HG03457 (cell line): ENCODE measurements at regions not wholly inside any gene's neighbourhood (a gene's known extent, or its start where the extent isn't known, plus 50 kb on each side); places are given as distances from the start of the nearest gene placed in this dataset.
"Not testable (repeated sequence)": the region's sequence is repeated elsewhere in the genome, so short reads cannot be mapped to it uniquely, and the experiment has no call there.

Experiments
- ATAC-seq: cut with Tn5 transposase; IDR thresholded peaks from one replicate; pipeline ENCODE4 v1.9.1; 2021; ENCODE audit warnings: moderate number of reproducible peaks; ENCODE audit not compliant: unreplicated experiment

DNA sequence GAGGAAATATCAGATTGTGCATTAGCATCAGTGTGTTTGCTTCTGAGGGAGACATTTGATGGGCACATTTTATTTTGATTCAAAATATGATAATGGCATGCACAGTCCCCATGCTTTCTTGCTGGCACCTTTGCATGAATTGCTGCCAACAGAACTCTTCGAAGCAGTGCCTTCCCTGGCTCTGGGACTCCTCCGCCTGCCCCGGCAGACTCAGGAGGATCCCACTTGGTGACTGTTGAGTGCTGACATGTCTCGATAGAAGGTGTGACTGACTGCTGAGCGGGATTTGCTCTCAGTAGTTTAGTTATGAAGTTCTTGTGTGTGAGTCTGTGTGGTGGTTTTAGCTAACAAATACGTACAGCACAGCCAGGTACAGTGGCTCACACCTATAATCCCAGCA is 239.7 kb downstream of the FGF9 start:
- no peak for ATAC-seq

DNA sequence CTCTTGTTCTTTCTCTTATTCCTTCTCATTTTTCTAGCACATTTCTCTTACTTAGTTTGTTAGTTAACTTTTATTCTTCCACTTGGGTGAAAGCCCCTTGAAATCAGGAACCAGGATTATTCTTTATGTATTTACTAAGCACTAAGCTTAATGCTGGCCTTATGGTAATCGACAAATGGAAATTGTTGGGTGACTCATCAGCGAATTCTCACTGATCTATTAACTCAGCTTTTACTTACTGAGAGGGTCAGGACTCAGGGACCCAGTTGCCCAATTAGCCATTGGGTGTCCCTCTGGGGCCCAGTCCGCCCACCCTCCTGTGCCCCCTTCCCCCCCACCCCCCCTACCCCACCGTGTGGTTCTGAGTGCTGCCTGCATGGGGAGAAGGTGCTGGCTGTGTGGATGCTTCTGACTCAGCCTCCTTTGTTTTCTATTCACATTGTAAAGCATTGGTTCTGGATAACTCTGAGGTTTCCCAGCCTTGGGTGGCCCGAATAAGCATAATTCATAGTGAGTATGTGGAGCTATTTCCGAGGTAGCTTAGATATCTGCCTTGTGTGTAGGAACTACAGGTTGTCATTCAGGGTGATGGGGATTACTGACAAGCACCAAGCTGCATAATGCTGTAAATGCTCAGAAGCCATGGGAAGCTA is 240.9 kb downstream of the FGF9 start:
- ATAC-seq, result no peak

DNA sequence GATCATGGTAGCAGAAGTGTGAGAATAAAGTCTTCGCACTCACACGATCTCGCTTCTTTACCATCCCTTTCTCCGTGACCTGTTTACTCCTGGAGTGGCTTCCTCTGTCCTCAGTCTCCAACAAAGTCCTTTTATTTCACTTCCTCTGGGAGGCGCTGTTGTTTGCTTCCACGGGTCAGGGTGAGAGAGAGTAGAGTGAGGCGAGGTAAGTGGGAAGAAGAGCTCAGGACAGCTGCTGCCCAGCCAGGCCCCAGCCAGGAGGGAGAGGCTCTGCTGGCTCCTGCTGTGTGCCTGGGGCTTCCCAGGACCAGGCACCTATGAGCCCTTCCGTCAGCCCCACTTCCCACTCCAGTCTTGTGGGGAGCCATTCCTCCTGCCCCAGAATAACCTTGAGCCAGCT is 242.1 kb downstream of the FGF9 start:
- no peak for ATAC-seq

DNA sequence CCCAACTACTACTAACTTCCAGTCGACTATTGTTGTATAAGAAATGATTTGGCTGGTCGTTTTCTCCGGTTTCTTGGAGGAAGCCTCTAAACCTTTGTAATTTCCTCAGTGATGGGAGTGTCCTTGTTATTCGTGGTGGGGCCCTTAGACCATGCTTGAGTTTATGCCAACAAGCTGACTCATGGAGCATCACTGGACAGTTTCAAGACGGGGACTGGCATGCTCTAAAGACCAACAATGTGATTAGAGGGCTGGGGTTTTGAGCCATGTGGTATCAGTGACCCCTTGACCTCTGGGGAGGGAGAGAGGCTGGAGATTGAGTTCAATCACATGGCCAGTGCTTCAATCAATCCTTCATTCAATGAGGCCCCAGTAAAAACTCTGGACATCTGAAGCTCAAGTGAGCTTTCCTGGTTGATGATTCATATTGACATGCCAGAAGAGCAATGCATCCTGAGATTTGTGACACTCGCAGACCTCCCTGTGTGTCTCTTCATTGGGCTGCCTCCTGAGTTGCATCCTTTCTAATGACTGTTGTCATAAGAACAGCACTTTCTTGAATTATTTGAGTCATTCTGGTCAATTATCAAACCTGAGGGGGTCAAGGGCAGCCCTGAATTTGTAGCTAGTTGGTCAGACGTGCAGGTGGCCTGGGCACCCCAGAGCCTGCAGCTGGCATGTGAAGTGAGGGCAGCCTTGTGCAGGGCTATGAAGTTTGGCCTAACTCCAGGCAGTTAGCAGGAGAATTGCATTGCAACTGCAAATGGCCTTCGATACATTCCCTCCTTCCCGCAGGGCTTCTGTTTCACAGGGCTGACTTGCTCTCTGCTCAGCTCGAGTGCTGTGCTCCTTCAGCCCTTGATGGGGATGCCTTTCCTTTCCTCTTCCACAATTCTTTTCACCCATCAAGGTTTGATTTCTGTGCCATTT is 246.5 kb downstream of the FGF9 start:
- ATAC-seq, result no peak

DNA sequence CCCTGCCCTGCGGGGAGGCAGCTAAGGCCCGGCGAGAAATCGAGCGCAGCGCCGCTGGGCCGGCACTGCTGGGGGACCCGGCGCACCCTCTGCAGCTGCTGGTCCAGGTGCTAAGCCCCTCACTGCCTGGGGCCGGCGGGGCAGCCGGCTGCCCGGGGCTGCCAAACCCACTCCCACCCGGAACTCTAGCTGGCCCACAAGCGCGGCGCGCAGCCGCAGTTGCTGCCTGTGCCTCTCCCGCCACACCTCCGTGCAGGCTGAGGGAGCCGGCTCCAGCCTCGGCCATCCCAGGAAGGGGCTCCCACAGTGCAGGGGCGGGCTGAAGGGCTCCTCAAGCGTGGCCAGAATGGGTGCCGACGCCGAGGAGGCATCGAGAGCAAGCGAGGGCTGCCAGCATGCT is 249.9 kb downstream of the FGF9 start:
- ATAC-seq, result not testable (repeated sequence)

DNA sequence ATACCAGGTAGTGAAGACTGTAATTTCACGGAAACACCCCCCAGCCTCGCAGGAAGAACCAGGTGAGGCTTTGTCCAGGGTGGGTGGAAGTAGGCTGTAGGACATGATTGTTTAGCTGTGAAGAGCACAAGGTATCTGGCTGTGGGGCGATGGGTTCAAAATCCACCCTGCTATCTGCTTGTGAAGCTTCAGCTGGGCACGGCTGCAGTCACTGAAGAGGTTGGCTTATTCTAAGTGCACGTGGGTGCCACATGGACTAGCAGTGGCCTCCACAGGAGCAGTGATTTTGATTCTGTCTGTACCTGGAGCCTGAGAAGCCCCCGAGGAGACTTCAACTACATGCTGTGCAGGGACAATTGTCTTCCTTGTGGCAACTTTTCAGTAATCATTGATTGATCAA is 254.1 kb downstream of the FGF9 start:
- no peak for ATAC-seq

DNA sequence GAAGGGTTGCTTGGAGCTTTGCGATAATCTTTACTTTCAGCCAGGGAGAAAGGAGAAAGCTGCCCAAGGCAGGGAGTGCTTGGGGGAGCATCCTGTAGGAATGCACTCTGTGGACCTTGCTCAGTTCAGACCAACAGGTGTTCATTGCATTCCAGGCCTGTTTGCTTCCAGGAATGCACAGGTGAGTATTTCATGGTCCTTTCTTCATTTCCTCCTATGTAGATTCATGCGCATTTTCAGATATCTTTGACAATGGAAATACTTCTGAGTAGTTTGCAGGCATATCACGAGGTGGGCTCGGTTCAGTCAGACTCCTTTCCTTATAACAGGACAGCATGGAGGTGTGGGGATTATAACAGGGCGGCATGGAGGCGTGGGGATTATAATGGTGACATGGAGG is 254.8 kb downstream of the FGF9 start:
- ATAC-seq, result no peak

DNA sequence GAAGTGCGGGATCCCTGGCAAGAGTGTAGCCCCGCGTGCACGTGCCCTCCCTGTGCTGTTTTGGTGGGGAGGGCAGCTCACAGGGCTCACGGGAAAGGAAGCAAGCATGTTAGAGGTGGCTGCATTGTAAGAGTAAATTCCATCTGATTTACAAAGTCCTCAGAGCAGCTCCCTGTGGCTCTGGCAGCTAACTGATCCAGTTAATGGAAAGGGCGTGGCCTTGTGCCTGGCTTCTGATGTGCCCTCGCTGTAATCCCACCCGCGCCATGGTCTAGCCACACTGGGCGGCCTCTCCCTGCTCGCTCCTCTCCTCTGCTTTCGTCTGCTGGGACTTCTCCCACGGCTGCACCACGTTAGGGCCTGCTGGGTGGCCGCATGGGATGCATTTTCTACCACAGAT is 258.5 kb downstream of the FGF9 start:
- ATAC-seq, result no peak

DNA sequence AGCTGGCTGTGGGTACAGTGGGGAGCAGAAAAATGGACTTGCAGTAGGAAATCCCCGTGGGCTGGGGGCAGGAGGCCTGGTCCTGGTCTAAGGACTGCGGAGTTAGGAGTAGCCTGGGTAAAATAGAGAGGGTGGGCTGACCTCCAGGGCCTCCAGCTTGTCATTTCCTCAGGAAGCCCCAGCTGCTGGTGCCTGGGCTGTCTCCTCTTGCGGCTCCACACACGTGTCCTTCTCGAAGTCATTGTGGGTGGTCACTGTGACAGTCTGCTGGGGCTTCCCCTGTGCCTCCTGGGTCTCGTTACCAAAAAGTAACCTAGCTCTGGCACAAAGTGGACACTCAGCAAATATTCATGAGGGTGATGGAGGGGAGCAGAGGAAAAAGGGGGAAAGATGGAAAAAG is 259.7 kb downstream of the FGF9 start:
- no peak for ATAC-seq

DNA sequence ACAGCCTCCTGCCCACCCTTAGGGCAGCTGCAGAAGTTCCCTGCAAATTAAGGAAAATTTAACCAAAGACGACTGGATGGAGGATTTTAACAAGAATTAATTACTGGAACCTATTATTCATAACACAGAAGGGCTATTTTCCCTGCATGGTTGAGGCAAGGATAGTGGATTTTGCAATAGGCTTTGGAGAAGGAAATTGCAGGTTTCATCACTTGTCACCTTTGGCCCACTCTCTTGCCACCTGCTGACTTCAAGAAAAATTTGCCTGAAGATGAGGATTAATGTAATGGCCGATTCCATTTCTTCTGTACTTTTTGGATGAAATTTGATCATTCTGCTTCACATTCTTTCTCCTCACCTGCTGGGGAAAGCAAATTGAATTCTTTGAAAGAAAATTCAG is 261.7 kb downstream of the FGF9 start:
- no peak for ATAC-seq

DNA sequence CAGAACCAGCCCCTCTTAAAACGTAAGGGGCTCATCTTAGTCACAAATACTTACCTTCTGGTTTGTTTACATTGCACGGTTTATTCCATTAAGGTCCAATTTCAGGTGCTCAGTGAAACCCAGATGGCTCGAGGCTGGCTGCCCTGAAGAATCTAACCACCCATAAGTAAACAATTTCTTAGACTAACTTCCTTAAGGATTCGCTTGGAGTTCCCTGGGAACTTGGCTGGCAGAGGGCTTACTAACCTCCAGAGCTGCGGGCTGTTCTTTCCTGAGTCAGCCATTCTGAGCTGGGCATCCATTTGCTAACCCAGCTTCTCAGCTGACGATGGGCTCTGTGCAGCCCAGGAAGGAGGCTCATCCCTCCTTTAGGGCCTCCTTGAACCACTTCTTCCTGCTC is 262.1 kb downstream of the FGF9 start:
- ATAC-seq, result no peak

DNA sequence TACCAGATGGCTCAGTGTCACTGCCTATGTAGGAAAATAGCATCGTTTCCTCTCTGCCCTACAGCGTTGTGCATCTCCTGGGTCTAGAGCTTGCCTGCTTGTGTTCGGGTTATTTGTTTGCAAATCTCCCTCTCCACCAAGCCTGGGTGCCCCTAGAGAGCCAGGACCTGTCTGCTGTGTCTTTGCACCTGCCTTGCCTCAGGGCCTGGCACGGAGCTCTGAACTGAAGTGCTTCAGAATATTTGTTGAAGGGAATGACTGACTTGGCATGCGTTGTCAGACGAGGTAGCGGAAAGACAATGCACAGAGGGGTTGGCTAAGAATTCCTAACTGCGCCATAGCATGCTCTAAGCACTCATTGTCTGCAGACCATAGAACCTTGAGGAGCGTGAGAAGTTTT is 263.4 kb downstream of the FGF9 start:
- no peak for ATAC-seq

DNA sequence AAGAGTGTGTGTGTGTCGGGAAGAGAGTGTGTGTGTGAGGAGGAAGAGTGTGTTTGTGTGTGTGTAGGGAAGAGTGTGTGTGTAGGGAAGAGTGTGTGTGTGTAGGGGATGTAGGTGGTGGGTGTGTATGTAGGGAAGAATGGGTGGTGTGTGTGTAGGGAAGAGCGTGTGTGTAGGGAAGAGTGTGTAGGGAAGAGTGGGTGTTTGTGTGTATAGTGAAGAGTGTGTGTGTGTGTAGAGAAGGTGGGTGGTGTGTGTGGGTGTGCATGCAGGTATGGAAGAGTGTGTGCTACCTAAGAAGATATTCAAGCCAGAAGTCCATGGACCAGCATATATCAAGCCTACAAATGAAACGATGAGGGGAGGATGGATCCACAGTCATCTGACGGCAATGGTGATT is 265.8 kb downstream of the FGF9 start:
- no peak for ATAC-seq

DNA sequence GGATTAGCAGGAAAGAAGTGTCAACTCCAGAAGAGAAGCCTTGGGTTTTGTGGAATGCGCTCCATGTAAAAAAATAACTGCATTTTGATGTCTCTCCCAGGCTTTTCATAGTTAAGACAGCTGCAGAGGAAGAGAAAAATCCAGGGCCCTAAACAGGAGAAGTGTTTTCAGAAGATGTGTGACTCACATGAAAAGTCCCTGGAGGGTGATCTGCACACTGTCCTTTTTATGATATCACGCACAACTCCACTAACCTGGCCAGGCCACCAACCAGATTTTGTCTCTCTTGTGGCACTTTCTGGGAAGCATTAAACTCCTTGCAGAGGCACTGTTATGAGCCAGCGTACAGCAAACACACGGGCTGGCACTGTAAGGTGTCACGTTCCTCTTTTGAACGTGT is 267.3 kb downstream of the FGF9 start:
- no peak for ATAC-seq

DNA sequence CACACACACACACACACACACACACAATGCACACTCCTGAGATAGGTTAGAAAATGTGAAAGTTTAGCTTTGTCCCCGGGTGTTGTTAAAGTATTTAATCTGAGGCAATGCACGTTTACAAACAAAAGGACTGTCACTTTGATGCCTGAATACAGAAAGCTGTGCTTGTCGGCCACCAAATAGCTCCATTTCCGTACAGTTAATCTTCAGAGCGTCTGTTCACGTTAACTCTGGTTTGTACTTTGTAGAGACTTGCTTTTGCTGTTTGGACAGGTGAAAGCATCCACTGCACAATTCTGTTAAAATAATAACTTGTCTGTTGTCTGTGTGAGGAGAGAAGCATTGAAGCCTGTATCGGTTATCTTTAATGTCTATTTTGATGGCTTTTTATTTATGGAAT is 267.8 kb downstream of the FGF9 start:
- ATAC-seq, result no peak

DNA sequence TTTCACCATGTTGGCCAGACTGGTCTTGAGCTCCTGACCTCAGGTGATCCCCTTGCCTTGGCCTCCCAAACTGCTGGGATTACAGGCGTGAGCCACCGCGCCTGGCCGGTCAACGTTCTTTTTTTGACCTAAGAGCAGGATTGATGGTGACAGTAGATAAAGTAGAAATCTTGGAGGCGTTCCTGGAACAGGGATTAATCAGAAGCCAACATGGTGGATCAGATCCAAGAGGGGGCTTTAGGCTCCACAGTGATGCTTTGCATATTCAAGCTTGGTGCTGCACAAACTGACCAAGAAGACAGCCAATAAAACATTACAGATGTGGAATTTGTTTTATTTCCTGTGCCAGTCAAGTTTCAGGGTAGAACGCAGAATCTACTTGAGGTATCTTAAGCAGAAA is 271.2 kb downstream of the FGF9 start:
- no peak for ATAC-seq

DNA sequence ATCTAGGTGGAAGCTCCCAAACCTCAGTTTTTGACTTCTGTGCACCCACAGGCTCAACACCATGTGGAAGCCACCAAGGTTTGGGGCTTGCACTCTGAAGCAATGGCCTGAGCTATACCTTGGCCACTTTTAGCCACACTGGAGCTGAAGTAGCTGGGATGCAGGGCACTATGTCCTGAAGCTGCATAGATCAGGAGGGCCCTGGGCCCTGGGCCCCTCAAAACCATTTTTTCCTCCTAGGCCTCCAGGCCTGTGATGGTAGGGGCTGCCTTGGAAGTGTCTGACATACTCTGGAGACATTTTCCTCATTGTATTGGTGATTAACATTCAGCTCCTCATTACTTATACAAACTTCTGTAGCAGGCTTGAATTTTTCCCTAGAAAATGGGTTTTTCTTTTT is 273.7 kb downstream of the FGF9 start:
- ATAC-seq, result no peak

DNA sequence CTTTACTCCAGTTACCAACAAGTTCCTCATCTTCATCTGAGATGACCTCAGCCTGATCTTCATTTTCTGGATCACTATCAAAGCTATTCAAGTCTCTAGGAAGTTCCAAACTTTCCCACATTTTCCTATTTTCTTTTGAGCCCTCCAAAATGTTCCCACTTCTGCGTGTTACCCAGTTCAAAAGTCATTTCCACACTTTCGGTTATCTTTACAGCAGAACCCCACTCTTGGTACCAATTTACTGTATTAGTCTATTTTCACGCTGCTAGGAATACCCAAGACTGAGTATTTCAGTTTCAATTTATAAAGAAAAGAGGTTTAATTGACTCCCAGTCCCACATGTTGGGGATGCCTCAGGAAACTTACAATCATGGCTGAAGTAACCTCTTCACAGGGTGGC is 274.3 kb downstream of the FGF9 start:
- no peak for ATAC-seq

DNA sequence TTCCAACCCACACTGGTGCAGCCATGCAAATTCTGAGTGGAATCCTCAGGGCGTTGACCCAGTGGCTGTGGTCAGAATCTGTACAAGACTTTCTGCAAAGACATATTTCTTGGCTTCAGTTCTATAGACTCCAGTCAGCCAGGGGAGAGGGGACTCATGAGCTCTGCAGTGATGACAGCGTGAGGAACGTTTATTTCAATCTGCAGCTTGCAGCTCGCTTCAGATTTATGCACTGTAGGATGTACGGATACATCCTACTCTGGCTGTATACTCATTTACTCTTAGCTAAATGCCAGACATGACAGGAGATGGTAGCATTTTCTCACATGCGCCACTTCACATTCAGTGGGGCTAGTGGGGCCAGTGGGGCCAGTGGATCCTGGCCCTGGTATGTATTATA is 276.1 kb downstream of the FGF9 start:
- no peak for ATAC-seq

DNA sequence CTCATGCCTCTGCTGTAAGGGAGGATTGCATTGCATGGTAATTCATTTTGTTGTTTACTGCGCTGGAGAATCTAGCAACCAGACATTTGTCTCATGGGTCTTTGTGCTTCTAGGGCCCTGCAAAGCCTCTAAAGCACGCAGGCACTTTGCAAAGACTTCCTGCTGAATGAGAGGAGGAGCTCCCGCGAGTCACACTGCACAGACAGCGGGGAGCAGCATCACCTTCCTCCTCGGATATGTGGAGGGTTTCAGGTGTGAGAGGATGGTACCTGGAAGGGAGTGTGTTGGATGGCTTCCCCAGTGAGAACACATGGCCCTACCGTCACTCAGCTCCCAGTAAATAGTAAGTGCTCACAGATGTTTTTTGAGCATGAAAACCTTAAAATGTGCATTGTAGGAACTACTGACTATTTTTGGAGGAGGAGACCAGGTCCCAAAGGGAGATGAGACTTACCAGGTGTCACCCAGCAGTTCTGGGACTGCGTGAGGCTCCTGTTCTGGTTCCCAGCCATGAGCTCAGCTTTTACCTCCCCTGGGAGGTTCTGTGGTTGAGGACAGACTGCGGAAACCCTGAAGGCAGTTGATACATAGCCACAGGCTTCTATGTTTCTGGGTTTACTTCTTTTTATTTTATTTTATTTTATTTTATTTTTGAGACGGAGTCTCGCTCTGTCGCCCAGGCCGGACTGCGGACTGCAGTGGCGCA is 278.0 kb downstream of the FGF9 start:
- ATAC-seq, result no peak

DNA sequence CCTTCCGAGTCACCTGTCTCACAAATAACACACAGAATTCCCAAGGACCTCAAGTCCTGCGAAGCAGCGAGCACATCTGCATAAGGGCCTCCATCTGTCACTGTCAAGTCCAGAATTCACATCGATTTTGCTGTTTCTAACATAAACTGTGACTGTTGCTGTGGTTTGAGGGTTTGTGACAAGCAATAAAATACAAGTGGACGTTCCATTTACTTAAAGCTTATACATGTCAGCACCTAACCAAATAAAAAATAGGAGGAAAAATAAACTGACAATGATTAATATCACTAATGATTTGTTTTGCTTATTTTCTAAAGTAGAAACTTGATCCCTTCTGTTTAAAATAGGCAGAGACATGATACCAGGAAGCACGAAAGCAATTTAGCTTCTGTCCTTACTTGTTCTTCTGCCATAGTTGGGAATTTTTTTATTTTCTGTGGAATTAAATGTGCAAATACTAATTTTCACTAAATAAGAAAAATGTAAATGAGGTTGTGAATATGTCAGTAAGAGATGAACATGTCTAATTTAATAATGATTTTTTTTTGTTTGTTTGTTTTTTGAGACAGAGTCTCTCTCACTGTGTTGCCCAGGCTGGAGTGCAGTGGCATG is 279.1 kb downstream of the FGF9 start:
- no peak for ATAC-seq

DNA sequence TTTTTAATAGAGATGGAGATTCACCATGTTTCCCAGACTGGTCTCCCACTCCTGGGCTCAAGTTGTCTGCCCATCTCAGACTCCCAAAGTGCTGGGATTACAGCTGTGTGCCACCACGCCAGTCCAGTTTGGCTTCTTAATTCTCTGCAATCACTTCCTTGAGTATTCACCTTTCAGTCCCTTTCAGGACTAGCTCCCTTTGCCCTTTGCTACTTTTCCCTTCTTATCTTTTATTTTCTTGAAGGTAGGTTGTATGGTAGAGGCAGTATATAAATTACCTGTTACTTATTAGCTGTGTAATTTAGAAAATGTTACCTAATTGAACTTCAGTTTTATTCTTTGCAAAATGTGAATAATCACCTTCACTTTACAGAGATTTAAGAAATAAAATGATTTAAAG is 285.8 kb downstream of the FGF9 start:
- no peak for ATAC-seq
